ENCODE measurements at regions not wholly inside any gene's neighbourhood (a gene's known extent, or its start where the extent isn't known, plus 50 kb on each side); places are given as distances from the start of the nearest gene placed in this dataset.

GRCh38 chr5:91691592-91691991 lies 308.5 kb upstream of the ARRDC3 start:
- TF ChIP-seq CTCF (IDR thresholded peaks at IDR 0.05) (no peak), ZFX (IDR thresholded peaks at IDR 0.05; ENCODE audit: borderline replicate concordance) (no peak)
